ENCODE measurements at regions not wholly inside any gene's neighbourhood (a gene's known extent, or its start where the extent isn't known, plus 50 kb on each side); places are given as distances from the start of the nearest gene placed in this dataset.

GRCh38 chr5:88502179-88503040 is 233.8 kb upstream of the TMEM161B start:
- TF ChIP-seq, protein P1, sequence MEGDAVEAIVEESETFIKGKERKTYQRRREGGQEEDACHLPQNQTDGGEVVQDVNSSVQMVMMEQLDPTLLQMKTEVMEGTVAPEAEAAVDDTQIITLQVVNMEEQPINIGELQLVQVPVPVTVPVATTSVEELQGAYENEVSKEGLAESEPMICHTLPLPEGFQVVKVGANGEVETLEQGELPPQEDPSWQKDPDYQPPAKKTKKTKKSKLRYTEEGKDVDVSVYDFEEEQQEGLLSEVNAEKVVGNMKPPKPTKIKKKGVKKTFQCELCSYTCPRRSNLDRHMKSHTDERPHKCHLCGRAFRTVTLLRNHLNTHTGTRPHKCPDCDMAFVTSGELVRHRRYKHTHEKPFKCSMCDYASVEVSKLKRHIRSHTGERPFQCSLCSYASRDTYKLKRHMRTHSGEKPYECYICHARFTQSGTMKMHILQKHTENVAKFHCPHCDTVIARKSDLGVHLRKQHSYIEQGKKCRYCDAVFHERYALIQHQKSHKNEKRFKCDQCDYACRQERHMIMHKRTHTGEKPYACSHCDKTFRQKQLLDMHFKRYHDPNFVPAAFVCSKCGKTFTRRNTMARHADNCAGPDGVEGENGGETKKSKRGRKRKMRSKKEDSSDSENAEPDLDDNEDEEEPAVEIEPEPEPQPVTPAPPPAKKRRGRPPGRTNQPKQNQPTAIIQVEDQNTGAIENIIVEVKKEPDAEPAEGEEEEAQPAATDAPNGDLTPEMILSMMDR (conservative IDR thresholded peaks at IDR 0.05; ENCODE audit: low read depth, low read length): no peak
- TF ChIP-seq POLR2A (IDR thresholded peaks at IDR 0.05; ENCODE audit: low read depth, low read length): no peak
- no peak for TF ChIP-seq MXI1 (IDR thresholded peaks at IDR 0.05; ENCODE audit: borderline replicate concordance, low read depth, low read length)
- TF ChIP-seq, protein P2, sequence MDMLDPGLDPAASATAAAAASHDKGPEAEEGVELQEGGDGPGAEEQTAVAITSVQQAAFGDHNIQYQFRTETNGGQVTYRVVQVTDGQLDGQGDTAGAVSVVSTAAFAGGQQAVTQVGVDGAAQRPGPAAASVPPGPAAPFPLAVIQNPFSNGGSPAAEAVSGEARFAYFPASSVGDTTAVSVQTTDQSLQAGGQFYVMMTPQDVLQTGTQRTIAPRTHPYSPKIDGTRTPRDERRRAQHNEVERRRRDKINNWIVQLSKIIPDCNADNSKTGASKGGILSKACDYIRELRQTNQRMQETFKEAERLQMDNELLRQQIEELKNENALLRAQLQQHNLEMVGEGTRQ (IDR thresholded peaks at IDR 0.05; ENCODE audit: low read depth, low read length): no peak
- TF ChIP-seq RFX5 (IDR thresholded peaks at IDR 0.05; ENCODE audit: low read depth, low read length): no peak
- TF ChIP-seq RCOR1 (IDR thresholded peaks at IDR 0.05; ENCODE audit: insufficient replicate concordance, low read length): no peak

All from IMR-90 (cell line).